ENCODE measurements at regions not wholly inside any gene's neighbourhood (a gene's known extent, or its start where the extent isn't known, plus 50 kb on each side); places are given as distances from the start of the nearest gene placed in this dataset.

DNA sequence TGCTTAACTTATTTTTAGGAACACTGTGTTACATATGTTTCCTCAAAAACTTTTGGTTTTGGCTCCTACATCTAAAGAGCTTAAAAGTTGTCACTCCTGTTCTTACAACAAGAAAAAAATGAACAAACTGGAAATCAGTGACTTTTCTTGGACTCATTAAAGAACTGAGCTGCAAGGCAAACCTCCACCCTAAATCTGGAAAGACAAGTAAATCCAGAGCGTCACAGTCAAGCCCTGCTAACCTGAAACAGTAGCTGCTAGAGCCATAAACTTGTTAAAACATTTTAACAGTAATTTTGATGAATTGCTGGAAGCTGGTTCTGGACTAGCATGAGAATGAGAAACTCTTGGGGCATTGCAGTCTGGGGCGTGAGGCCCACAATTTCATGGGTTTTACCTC is 350.5 kb upstream of the COL8A1 start:
- peaks cover 3% of the 10 kb centered on the region for H3K9me3 ChIP-seq (ENCODE audit: low read depth, low read length, poor library complexity, severe bottlenecking)
- no peak for TF ChIP-seq EZH2 (IDR thresholded peaks at IDR 0.05; ENCODE audit: borderline replicate concordance, low read depth, low read length, poor library complexity, severe bottlenecking)
- TF ChIP-seq CTCF (conservative IDR thresholded peaks at IDR 0.05; ENCODE audit: low read depth, low read length): no peak
- no peak overlapping the region for H3K4me3 ChIP-seq (ENCODE audit: low read depth, low read length, poor library complexity, severe bottlenecking)
- H3K36me3 ChIP-seq (ENCODE audit: insufficient read depth, low read length, poor library complexity, severe bottlenecking): no peaks in the 10 kb centered on the region
- intact Hi-C loops (cut with micrococcal nuclease; ENCODE audit: unreplicated experiment): no loop called here
- H3K27ac ChIP-seq (ENCODE audit: low read depth, low read length, poor library complexity, severe bottlenecking): no peak overlapping the region
- no peaks in the 10 kb centered on the region for H3K4me1 ChIP-seq (ENCODE audit: insufficient read depth, low read length, poor library complexity, severe bottlenecking)
- no peak for DNase-seq (ENCODE audit: low spot score)
- ChIA-PET CTCF (no interaction called here), POLR2A (ENCODE audit: low non-redundant PET) (no interaction called here)
- no peaks in the 10 kb centered on the region for H3K27me3 ChIP-seq (replicated peaks; ENCODE audit: insufficient read depth, low read depth, low read length, poor library complexity)
- no TSS peak for BruUV-seq (replicated peaks)

DNA sequence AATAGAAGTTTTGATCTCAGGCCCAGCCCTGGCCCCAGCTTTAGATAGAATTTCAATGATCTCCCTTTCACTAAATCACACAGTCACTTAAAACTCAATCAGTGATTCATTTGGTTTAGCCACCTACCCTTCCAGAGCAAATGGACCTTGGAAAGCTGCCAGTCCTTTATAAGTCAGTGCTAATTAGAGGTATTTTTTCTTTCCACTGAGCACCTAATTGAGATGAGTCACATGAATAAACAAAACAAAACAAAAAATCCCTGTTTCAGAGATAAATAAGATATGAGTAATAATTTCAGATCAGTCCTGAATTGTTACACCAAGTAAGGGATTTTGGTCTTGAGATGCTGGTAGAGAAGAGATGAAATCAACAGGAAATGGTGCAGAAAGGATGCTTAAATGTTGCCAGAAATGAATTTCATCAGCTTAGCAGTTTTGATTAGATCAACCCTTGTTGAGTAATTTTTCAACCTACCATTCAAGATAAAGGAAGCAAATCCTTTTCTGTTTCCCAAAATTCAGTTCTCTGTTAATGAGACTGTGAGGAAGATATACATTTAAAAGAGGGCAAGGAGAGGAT is 352.0 kb upstream of the COL8A1 start:
- no peak overlapping the region for H3K4me3 ChIP-seq (ENCODE audit: low read depth, low read length, poor library complexity, severe bottlenecking)
- no peak overlapping the region for H3K27ac ChIP-seq (ENCODE audit: low read depth, low read length, poor library complexity, severe bottlenecking)
- H3K36me3 ChIP-seq (ENCODE audit: insufficient read depth, low read length, poor library complexity, severe bottlenecking): no peaks in the 10 kb centered on the region
- DNase-seq (ENCODE audit: low spot score): peak; percentile 22
- no TSS peak for BruUV-seq (replicated peaks)
- POLR2A ChIA-PET (ENCODE audit: low non-redundant PET): no interaction called here
- CTCF ChIA-PET: no interaction called here
- H3K9me3 ChIP-seq (ENCODE audit: low read depth, low read length, poor library complexity, severe bottlenecking): peaks cover 3% of the 10 kb centered on the region
- no peaks in the 10 kb centered on the region for H3K4me1 ChIP-seq (ENCODE audit: insufficient read depth, low read length, poor library complexity, severe bottlenecking)
- no peak for TF ChIP-seq CTCF (conservative IDR thresholded peaks at IDR 0.05; ENCODE audit: low read depth, low read length)
- TF ChIP-seq EZH2 (IDR thresholded peaks at IDR 0.05; ENCODE audit: borderline replicate concordance, low read depth, low read length, poor library complexity, severe bottlenecking): no peak
- intact Hi-C loops (cut with micrococcal nuclease; ENCODE audit: unreplicated experiment): no loop called here
- no peaks in the 10 kb centered on the region for H3K27me3 ChIP-seq (replicated peaks; ENCODE audit: insufficient read depth, low read depth, low read length, poor library complexity)

DNA sequence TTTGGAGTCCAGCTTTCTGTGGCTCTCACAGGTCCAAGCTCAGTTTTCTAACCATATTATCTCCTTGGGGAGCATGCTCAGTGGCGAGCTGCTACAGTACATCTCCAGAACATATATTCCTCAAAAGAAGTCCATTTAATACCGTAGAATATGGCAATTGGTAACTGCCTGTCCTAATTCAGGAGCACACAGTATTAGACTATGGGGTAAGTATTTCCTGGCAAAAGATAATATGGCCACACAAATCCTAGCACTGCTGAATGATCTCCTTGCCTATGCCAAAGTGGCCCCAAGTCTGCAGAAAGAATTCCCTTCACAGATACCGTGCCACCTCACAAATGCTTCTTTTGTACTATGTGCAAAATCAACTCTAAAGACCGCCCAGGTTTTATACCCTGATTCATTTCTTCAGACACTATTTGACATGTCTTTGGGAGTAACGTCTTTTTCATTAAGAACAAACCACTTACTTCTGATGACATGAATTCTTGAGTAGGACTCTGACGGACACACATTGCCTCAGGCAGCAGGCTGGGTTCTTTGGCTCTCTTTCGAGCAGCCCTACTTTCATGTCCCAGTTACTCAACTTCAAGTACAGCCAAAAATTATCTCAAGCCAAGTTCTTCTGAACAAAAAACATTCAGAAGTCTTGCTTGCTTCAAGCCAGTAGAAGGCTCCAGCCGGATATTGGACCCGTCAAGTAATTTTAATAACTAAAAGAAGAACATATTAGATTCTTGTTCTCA is 368.3 kb upstream of the DCBLD2 start:
- ChIA-PET POLR2A (ENCODE audit: low non-redundant PET) (no interaction called here), CTCF (no interaction called here)
- H3K4me3 ChIP-seq (ENCODE audit: low read depth, low read length, poor library complexity, severe bottlenecking): no peak overlapping the region
- intact Hi-C loops (cut with micrococcal nuclease; ENCODE audit: unreplicated experiment): no loop called here
- H3K9me3 ChIP-seq (ENCODE audit: low read depth, low read length, poor library complexity, severe bottlenecking): no peaks in the 10 kb centered on the region
- H3K27ac ChIP-seq (ENCODE audit: low read depth, low read length, poor library complexity, severe bottlenecking): no peak overlapping the region
- H3K27me3 ChIP-seq (replicated peaks; ENCODE audit: insufficient read depth, low read depth, low read length, poor library complexity): no peaks in the 10 kb centered on the region
- no peak for TF ChIP-seq CTCF (conservative IDR thresholded peaks at IDR 0.05; ENCODE audit: low read depth, low read length)
- no peak for TF ChIP-seq EZH2 (IDR thresholded peaks at IDR 0.05; ENCODE audit: borderline replicate concordance, low read depth, low read length, poor library complexity, severe bottlenecking)
- H3K36me3 ChIP-seq (ENCODE audit: insufficient read depth, low read length, poor library complexity, severe bottlenecking): no peaks in the 10 kb centered on the region
- H3K4me1 ChIP-seq (ENCODE audit: insufficient read depth, low read length, poor library complexity, severe bottlenecking): no peaks in the 10 kb centered on the region
- no TSS peak for BruUV-seq (replicated peaks)
- DNase-seq (ENCODE audit: low spot score): no peak
